Fibroblast of skin of scalp (primary cell): ENCODE measurements at regions not wholly inside any gene's neighbourhood (a gene's known extent, or its start where the extent isn't known, plus 50 kb on each side); places are given as distances from the start of the nearest gene placed in this dataset.
"Not testable (repeated sequence)": the region's sequence is repeated elsewhere in the genome, so short reads cannot be mapped to it uniquely, and the experiment has no call there.

Experiments used
- DNase-seq: peaks from one replicate; pipeline ENCODE4 v3.0.0-alpha.2; 2013

- DNase-seq = no peak
These were observed 473.1 kb downstream of the DIRAS2 start for GRCh38 chr9:90169490-90169889.

- not testable (repeated sequence) for DNase-seq
These were observed 468.7 kb downstream of the DIRAS2 start for GRCh38 chr9:90173935-90174334.

GRCh38 chr9:90174346-90174745 is 468.3 kb downstream of the DIRAS2 start:
- not testable (repeated sequence) for DNase-seq

GRCh38 chr9:90175257-90175656 is 467.4 kb downstream of the DIRAS2 start:
- no peak for DNase-seq

- no peak for DNase-seq
These were observed 466.8 kb downstream of the DIRAS2 start for GRCh38 chr9:90175865-90176264.

GRCh38 chr9:90176901-90177300 is 465.7 kb downstream of the DIRAS2 start:
- no peak for DNase-seq

GRCh38 chr9:90180381-90180780 is 462.2 kb downstream of the DIRAS2 start:
- no peak for DNase-seq

GRCh38 chr9:90188656-90189055 is 454.0 kb downstream of the DIRAS2 start:
- no peak for DNase-seq

GRCh38 chr9:90189306-90189705 is 453.3 kb downstream of the DIRAS2 start:
- DNase-seq = no peak

GRCh38 chr9:90192465-90192864 is 450.2 kb downstream of the DIRAS2 start:
- DNase-seq = not testable (repeated sequence)

- DNase-seq = no peak
These were observed 443.7 kb downstream of the DIRAS2 start for GRCh38 chr9:90198956-90199355.

- DNase-seq = no peak
These were observed 440.9 kb downstream of the DIRAS2 start for GRCh38 chr9:90201766-90202165.

- no peak for DNase-seq
These were observed 438.3 kb downstream of the DIRAS2 start for GRCh38 chr9:90204128-90204831.

- DNase-seq = not testable (repeated sequence)
These were observed 429.6 kb downstream of the DIRAS2 start for GRCh38 chr9:90213045-90213444.

GRCh38 chr9:90219548-90220118 is 423.0 kb downstream of the DIRAS2 start:
- peak; percentile 1 for DNase-seq

GRCh38 chr9:90221899-90222298 is 420.7 kb downstream of the DIRAS2 start:
- not testable (repeated sequence) for DNase-seq

GRCh38 chr9:90226839-90227338 is 415.7 kb downstream of the DIRAS2 start:
- peak; percentile 46 for DNase-seq

- not testable (repeated sequence) for DNase-seq
These were observed 409.5 kb downstream of the DIRAS2 start for GRCh38 chr9:90233081-90233480.

- no peak for DNase-seq
These were observed 402.1 kb downstream of the DIRAS2 start for GRCh38 chr9:90240541-90240940.

GRCh38 chr9:90245661-90246060 is 397.0 kb downstream of the DIRAS2 start:
- DNase-seq = no peak

- no peak for DNase-seq
These were observed 393.5 kb downstream of the DIRAS2 start for GRCh38 chr9:90249094-90249493.

GRCh38 chr9:90251316-90251715 is 391.3 kb downstream of the DIRAS2 start:
- no peak for DNase-seq

- DNase-seq = no peak
These were observed 386.3 kb downstream of the DIRAS2 start for GRCh38 chr9:90256345-90256744.
